Ascending aorta (tissue), 2 donors: ENCODE measurements at regions not wholly inside any gene's neighbourhood (a gene's known extent, or its start where the extent isn't known, plus 50 kb on each side); places are given as distances from the start of the nearest gene placed in this dataset.

Source experiments
- DNase-seq, 2 donors: peaks; one replicate each; pipeline ENCODE4 v3.0.0-alpha.2; 2019; ENCODE audit warnings: low spot score in 2 of 2
- H3K27ac ChIP-seq, 2 donors: fragments of 200-600 bp; sonication (generic); one replicate each; pipeline ENCODE4 v1.5.1; 2016 to 2017; ENCODE audit warnings: mild to moderate bottlenecking in 1 of 2
- H3K27me3 ChIP-seq: fragments of 200-600 bp; sonication (generic); one replicate; pipeline ENCODE4 v1.5.1; 2017
- H3K36me3 ChIP-seq, 2 donors: fragments of 200-600 bp; sonication (generic); one replicate each; pipeline ENCODE4 v1.5.1; 2016
- H3K4me1 ChIP-seq, 2 donors: fragments of 200-600 bp; sonication (generic); one replicate each; pipeline ENCODE4 v1.5.1; 2016 to 2017; ENCODE audit warnings: mild to moderate bottlenecking in 1 of 2
- H3K4me3 ChIP-seq, 2 donors: fragments of 200-600 bp; sonication (generic); one replicate each; pipeline ENCODE4 v1.5.1; 2016 to 2017; ENCODE audit warnings: mild to moderate bottlenecking in 1 of 2
- H3K9me3 ChIP-seq, 2 donors: fragments of 200-600 bp; sonication (generic); one replicate each; pipeline ENCODE4 v1.5.1; 2016
- CTCF ChIP-seq, 3 experiments: fragments of 200-600 bp in 2 of 3; fragments of 450-650 bp in 1 of 3; sonication (generic) in 2 of 3; IDR thresholded peaks; one replicate each; pipeline ENCODE4 v1.5.1; 2016 to 2019; ENCODE audit warnings: antibody characterized with exemption in 3 of 3, mild to moderate bottlenecking in 1 of 3, moderate library complexity in 1 of 3
- intact Hi-C: fragments of 100-400 bp; cut with DNase I; formaldehyde crosslinking; loops from one replicate; pipeline ENCODE4 v1.15.1; 2023

- intact Hi-C loops = no loop called here
- Histone ChIP-seq H3K27me3 (no peaks in the 10 kb centered on the region), H3K4me3 (no peak overlapping the region), H3K36me3 (no peaks in the 10 kb centered on the region), H3K9me3 (no peaks in the 10 kb centered on the region), H3K27ac (no peak overlapping the region), H3K4me1 (peaks cover 0 to 4% of the 10 kb centered on the region in 2 donors)
- TF ChIP-seq CTCF (IDR thresholded peaks at IDR 0.05) = no peak
- DNase-seq = peak in 1 of 2 donors; percentile 49
Observed at GRCh38 chr17:77349976-77350830, 209.4 kb downstream of the SEC14L1 start.

- no peak for TF ChIP-seq CTCF (IDR thresholded peaks at IDR 0.05)
- H3K36me3 ChIP-seq = no peaks in the 10 kb centered on the region
- peak in 1 of 2 donors; percentile 19 for DNase-seq
- H3K27ac ChIP-seq = no peak overlapping the region
- no peaks in the 10 kb centered on the region for H3K4me1 ChIP-seq
- intact Hi-C loops = no loop called here
- no peak overlapping the region for H3K4me3 ChIP-seq
- no peaks in the 10 kb centered on the region for H3K9me3 ChIP-seq
- no peaks in the 10 kb centered on the region for H3K27me3 ChIP-seq
Observed at GRCh38 chr17:77352441-77352840, 211.7 kb downstream of the SEC14L1 start.

DNA sequence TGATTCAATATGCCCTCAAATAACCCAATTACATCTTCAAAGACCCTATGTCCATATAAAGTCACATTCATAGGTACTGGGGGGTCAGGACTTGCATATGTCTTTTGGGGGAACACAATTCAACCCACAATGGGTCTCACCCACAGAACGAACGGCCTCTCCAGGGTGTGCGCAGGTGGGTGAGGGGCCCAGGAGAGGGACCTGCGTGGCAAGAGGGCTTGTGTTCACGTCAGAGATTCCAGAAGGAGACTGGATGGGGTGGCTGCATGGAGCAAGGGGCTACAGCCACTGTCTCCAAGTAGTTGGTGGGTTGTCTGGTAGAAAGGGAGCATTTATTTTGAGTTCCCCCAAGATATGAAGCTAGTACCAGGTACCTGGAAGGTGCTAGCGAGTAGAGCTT, 212.2 kb downstream of the SEC14L1 start:
- Histone ChIP-seq H3K9me3 (no peaks in the 10 kb centered on the region), H3K4me3 (no peak overlapping the region), H3K27me3 (no peaks in the 10 kb centered on the region), H3K27ac (no peak overlapping the region), H3K36me3 (no peaks in the 10 kb centered on the region), H3K4me1 (no peaks in the 10 kb centered on the region)
- TF ChIP-seq CTCF (IDR thresholded peaks at IDR 0.05) = no peak
- peak in 1 of 2 donors; percentile 13 for DNase-seq
- intact Hi-C loops = no loop called here

- H3K9me3 ChIP-seq = no peaks in the 10 kb centered on the region
- DNase-seq = peak in 1 of 2 donors; percentile 60
- H3K27ac ChIP-seq = no peak overlapping the region
- no peaks in the 10 kb centered on the region for H3K36me3 ChIP-seq
- H3K27me3 ChIP-seq = no peaks in the 10 kb centered on the region
- H3K4me1 ChIP-seq = no peaks in the 10 kb centered on the region
- H3K4me3 ChIP-seq = no peak overlapping the region
- TF ChIP-seq CTCF (IDR thresholded peaks at IDR 0.05) = no peak
- intact Hi-C loops = no loop called here
Observed at GRCh38 chr17:77353684-77354419, 213.1 kb downstream of the SEC14L1 start.

DNA sequence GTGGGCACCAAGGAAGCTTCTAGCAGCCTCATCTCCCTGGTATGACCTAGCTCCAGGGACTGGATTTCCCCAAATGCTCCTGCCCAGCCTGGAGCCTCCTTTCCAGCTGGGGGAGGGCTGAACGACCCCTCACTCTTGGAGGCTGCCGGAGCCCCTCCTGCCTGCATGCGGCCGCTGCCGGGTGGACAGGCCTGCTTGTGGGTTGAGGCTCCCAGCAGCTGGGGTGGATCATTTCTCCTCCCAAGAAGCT, 213.6 kb downstream of the SEC14L1 start:
- Histone ChIP-seq H3K9me3 (no peaks in the 10 kb centered on the region), H3K4me1 (no peaks in the 10 kb centered on the region), H3K4me3 (no peak overlapping the region), H3K27me3 (no peaks in the 10 kb centered on the region), H3K27ac (peak overlapping the region in 1 of 2 donors; percentile 44), H3K36me3 (no peaks in the 10 kb centered on the region)
- TF ChIP-seq CTCF (IDR thresholded peaks at IDR 0.05) = no peak
- intact Hi-C loops = no loop called here
- DNase-seq = no peak
